Natural killer cell (primary cell): ENCODE measurements at regions not wholly inside any gene's neighbourhood (a gene's known extent, or its start where the extent isn't known, plus 50 kb on each side); places are given as distances from the start of the nearest gene placed in this dataset.

Experiments
- ATAC-seq, 3 donors: fragments of 150-1000 bp in 2 of 3; fragments of 200-7000 bp in 1 of 3; cut with Tn5 transposase; 1 replicate in 1 of 3; 2 replicates in 2 of 3; pipeline ENCODE4 v1.10.0; 2021; ENCODE audit warnings: mild to moderate bottlenecking in 2 of 3, moderate library complexity in 2 of 3
- DNase-seq, 2 donors: peaks; one replicate each; pipeline versions ENCODE4 v3.0.0 to v3.0.0-alpha.2; 2013 to 2021; ENCODE audit warnings: mixed read lengths in 1 of 2
- H3K27ac ChIP-seq: one replicate; pipeline ENCODE4 v1.5.1; 2013; ENCODE audit warnings: mild to moderate bottlenecking, low read length
- H3K27me3 ChIP-seq: one replicate; pipeline ENCODE4 v1.6.1; 2013; ENCODE audit warnings: low read length; ENCODE audit not compliant: control insufficient read depth, insufficient read depth
- H3K36me3 ChIP-seq: one replicate; pipeline ENCODE4 v1.6.1; 2013; ENCODE audit warnings: low read length; ENCODE audit not compliant: control insufficient read depth, insufficient read depth
- H3K4me1 ChIP-seq: one replicate; pipeline ENCODE4 v1.6.1; 2013; ENCODE audit warnings: low read length; ENCODE audit not compliant: control insufficient read depth, insufficient read depth
- H3K4me3 ChIP-seq: one replicate; pipeline ENCODE4 v1.5.1; 2013; ENCODE audit warnings: low read length
- H3K9me3 ChIP-seq: one replicate; pipeline ENCODE4 v1.6.1; 2013; ENCODE audit warnings: low read length; ENCODE audit not compliant: control insufficient read depth, insufficient read depth
- H3K27ac Mint-ChIP-seq, 2 donors: one replicate each; pipeline ENCODE4 v1.8.0; 2022; ENCODE audit warnings: mild to moderate bottlenecking in 2 of 2, mixed read lengths in 2 of 2, moderate library complexity in 1 of 2
- H3K27me3 Mint-ChIP-seq, 2 donors: one replicate each; pipeline ENCODE4 v1.8.0; 2022; ENCODE audit warnings: low read depth in 2 of 2, mixed read lengths in 2 of 2
- H3K36me3 Mint-ChIP-seq: one replicate; pipeline ENCODE4 v1.8.0; 2022; ENCODE audit warnings: mixed read lengths
- H3K4me1 Mint-ChIP-seq, 2 donors: one replicate each; pipeline ENCODE4 v1.8.0; 2022; ENCODE audit warnings: mixed read lengths in 2 of 2
- H3K4me3 Mint-ChIP-seq: one replicate; pipeline ENCODE4 v1.8.0; 2022; ENCODE audit warnings: mild to moderate bottlenecking, moderate library complexity, mixed read lengths
- H3K9me3 Mint-ChIP-seq, 2 donors: one replicate each; pipeline ENCODE4 v1.8.0; 2022; ENCODE audit warnings: mixed read lengths in 2 of 2
- WGBS: methylation state at CpG from one replicate; pipeline ENCODE4 v1.1.7; 2013; ENCODE audit warnings: missing lambda C conversion rate; ENCODE audit not compliant: insufficient coverage; 5-methylcytosine and 5-hydroxymethylcytosine counted together
- intact Hi-C: fragments of 100-400 bp; cut with micrococcal nuclease; formaldehyde crosslinking; loops from one replicate; pipeline ENCODE4 v1.14.2; 2022
- TF ChIP-seq, protein P1 (sequence below): fragments of 200-600 bp; IDR thresholded peaks from one replicate; pipeline ENCODE4 v1.8.0; 2022; ENCODE audit warnings: antibody characterized with exemption

DNA sequence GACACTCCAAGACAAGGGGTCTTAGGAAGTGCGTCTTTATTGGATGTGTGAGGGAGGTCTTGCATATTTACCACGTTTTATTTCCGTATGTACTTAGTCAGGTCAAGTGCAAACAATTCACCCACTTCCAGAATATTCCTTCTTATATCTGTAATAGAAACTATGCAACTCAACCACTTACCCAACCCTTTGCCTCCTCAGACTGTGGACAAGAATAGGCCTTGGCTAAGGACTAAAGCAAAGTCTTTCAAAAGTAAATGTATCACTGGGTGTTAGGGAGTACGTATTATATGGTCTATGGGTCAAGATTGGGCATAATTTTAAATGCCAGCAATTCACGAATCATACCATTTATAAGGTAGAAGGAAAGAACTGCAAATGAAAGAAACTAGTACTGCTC is 484.8 kb downstream of the MBD2 start:
- 78% methylated on average over 3 of the region's 5 CpGs for WGBS
- Mint-ChIP-seq H3K9me3 (peaks cover 4 to 13% of the 10 kb centered on the region in 2 donors), H3K27me3 (no peaks in the 10 kb centered on the region), H3K36me3 (peaks cover 12% of the 10 kb centered on the region), H3K4me3 (no peak overlapping the region), H3K27ac (no peak overlapping the region), H3K4me1 (no peaks in the 10 kb centered on the region)
- H3K4me3 ChIP-seq = no peak overlapping the region
- H3K27ac ChIP-seq = no peak overlapping the region
- intact Hi-C loops = no loop called here
- DNase-seq (no peak), ATAC-seq (no peak)
- no peaks in the 10 kb centered on the region for H3K4me1 ChIP-seq
- no peaks in the 10 kb centered on the region for H3K9me3 ChIP-seq
- H3K36me3 ChIP-seq = no peaks in the 10 kb centered on the region
- TF ChIP-seq, protein P1, sequence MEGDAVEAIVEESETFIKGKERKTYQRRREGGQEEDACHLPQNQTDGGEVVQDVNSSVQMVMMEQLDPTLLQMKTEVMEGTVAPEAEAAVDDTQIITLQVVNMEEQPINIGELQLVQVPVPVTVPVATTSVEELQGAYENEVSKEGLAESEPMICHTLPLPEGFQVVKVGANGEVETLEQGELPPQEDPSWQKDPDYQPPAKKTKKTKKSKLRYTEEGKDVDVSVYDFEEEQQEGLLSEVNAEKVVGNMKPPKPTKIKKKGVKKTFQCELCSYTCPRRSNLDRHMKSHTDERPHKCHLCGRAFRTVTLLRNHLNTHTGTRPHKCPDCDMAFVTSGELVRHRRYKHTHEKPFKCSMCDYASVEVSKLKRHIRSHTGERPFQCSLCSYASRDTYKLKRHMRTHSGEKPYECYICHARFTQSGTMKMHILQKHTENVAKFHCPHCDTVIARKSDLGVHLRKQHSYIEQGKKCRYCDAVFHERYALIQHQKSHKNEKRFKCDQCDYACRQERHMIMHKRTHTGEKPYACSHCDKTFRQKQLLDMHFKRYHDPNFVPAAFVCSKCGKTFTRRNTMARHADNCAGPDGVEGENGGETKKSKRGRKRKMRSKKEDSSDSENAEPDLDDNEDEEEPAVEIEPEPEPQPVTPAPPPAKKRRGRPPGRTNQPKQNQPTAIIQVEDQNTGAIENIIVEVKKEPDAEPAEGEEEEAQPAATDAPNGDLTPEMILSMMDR = no peak
- no peaks in the 10 kb centered on the region for H3K27me3 ChIP-seq

DNA sequence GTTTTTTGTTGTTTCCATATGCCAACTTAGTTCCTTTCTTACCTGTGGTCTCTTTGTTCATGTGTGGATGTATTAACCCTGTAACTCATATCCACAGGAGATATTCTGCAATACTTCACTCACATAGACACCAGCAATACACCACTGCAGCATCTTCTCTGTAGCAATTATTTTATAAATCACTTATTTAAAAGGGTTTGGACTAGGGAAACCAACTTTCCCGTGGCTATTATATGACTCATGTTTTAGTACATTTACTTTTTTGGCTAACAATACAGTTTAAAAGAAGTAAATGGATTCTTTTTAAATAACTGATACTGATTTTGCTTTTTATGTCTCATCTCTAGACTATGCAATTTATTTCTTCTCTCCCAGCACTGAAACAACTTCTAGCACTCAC is 488.9 kb downstream of the MBD2 start:
- no peak for DNase-seq
- intact Hi-C loops = no loop called here
- peaks cover 5 to 20% of the 10 kb centered on the region in 2 donors for H3K9me3 Mint-ChIP-seq
- H3K27ac Mint-ChIP-seq = no peak overlapping the region
- no peaks in the 10 kb centered on the region for H3K4me1 ChIP-seq
- H3K4me1 Mint-ChIP-seq = no peaks in the 10 kb centered on the region
- H3K27me3 Mint-ChIP-seq = no peaks in the 10 kb centered on the region
- no peaks in the 10 kb centered on the region for H3K36me3 ChIP-seq
- TF ChIP-seq, protein P1 = no peak
- no peak overlapping the region for H3K27ac ChIP-seq
- no CpG with 5 or more reads among the region's 1 CpG for WGBS
- peaks cover 12% of the 10 kb centered on the region for H3K36me3 Mint-ChIP-seq
- no peaks in the 10 kb centered on the region for H3K27me3 ChIP-seq
- H3K9me3 ChIP-seq = no peaks in the 10 kb centered on the region
- no peak for ATAC-seq
- no peak overlapping the region for H3K4me3 ChIP-seq
- no peak overlapping the region for H3K4me3 Mint-ChIP-seq

DNA sequence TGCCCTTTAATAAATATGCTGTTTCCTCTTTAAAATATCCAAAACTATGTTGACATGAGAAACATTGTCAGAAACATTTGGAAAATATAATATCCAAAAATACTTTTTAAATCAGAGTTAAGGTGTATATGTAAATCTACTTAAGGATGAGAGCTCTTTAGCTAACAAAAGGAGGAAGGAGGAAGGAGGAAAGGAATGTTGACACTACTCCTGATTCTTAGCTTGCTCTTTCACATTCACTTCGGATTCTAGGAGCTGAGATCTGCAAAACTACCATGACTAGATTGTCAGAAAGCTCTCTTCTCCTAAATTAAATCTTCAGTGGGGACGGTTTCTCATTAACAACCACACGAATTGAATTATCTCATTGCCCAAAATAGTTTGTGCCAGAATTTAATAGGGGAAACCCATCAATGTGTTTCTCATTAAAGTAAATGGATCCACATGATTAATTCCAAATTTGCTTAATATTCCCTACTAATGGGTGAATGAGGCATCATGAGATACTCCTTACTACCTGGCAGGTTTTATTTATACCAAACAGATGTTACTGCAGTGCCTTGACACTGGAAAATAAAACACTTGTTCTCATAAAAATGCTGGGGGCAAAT is 509.1 kb downstream of the MBD2 start:
- H3K36me3 ChIP-seq = no peaks in the 10 kb centered on the region
- H3K27me3 ChIP-seq = no peaks in the 10 kb centered on the region
- no peaks in the 10 kb centered on the region for H3K9me3 ChIP-seq
- WGBS = 0% methylated on average over 1 of the region's 3 CpGs
- peaks cover 6 to 10% of the 10 kb centered on the region in 2 donors for H3K9me3 Mint-ChIP-seq
- no peak overlapping the region for H3K27ac ChIP-seq
- DNase-seq = no peak
- no peaks in the 10 kb centered on the region for H3K36me3 Mint-ChIP-seq
- no peaks in the 10 kb centered on the region for H3K4me1 Mint-ChIP-seq
- no peak overlapping the region for H3K27ac Mint-ChIP-seq
- TF ChIP-seq, protein P1 = no peak
- H3K4me1 ChIP-seq = no peaks in the 10 kb centered on the region
- no peak for ATAC-seq
- H3K27me3 Mint-ChIP-seq = no peaks in the 10 kb centered on the region
- no peak overlapping the region for H3K4me3 ChIP-seq
- no peak overlapping the region for H3K4me3 Mint-ChIP-seq
- intact Hi-C loops = no loop called here

DNA sequence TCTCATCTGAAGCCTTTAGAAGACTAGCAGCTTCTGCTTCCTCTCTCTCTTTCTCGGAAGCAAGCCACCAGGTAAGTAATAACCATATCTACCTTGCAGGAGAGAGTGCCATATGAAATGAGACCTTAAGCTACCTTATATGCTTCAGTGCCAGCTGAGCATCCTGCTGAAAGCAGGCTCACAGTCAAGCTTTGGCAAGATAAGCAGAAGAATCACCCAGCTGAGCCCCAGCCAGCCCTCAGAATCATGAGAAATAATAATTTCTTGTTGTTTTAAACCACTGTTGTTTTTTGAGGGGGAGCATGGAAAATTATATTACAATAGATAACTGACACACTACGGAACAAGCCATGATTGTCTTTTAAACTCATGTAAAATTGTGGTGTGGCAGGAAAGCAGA is 514.4 kb downstream of the MBD2 start:
- Histone ChIP-seq H3K36me3 (no peaks in the 10 kb centered on the region), H3K27ac (no peak overlapping the region), H3K27me3 (no peaks in the 10 kb centered on the region), H3K4me3 (no peak overlapping the region), H3K4me1 (no peaks in the 10 kb centered on the region), H3K9me3 (no peaks in the 10 kb centered on the region)
- 81% methylated on average over 2 of the region's 2 CpGs for WGBS
- DNase-seq (no peak), ATAC-seq (no peak)
- Mint-ChIP-seq H3K4me3 (no peak overlapping the region), H3K9me3 (peaks cover 0 to 6% of the 10 kb centered on the region in 2 donors), H3K27ac (no peak overlapping the region), H3K36me3 (no peaks in the 10 kb centered on the region), H3K27me3 (no peaks in the 10 kb centered on the region), H3K4me1 (no peaks in the 10 kb centered on the region)
- intact Hi-C loops = no loop called here
- TF ChIP-seq, protein P1 = no peak
